ENCODE measurements at regions not wholly inside any gene's neighbourhood (a gene's known extent, or its start where the extent isn't known, plus 50 kb on each side); places are given as distances from the start of the nearest gene placed in this dataset.

GRCh38 chr5:67272453-67273130 is 76.0 kb upstream of the CD180 start:
- intact Hi-C loops (cut with DNase I, micrococcal nuclease): loop anchor here in 1 of 2 experiments (10.0 kb wide), 1 partner anchor 372 kb away; no protein-coding TSS in a partner anchor
- no peaks in the 10 kb centered on the region for H3K4me1 Mint-ChIP-seq (ENCODE audit: low read depth)
- Histone ChIP-seq H3K36me3 (ENCODE audit: insufficient read depth, low read length) (no peaks in the 10 kb centered on the region), H3K4me3 (ENCODE audit: low read length) (no peak overlapping the region), H3K4me1 (ENCODE audit: insufficient read depth, low read length) (no peaks in the 10 kb centered on the region), H3K9me3 (ENCODE audit: control insufficient read depth in 1 of 2, insufficient read depth in 1 of 2, low read length in 2 of 2) (peaks cover 0 to 4% of the 10 kb centered on the region in 2 experiments), H3K27ac (ENCODE audit: low read depth in 1 of 2, low read length in 2 of 2) (no peak overlapping the region), H3K27me3 (ENCODE audit: control insufficient read depth in 1 of 2, insufficient read depth in 2 of 2, low read length in 2 of 2) (no peaks in the 10 kb centered on the region)
- H3K9me3 Mint-ChIP-seq: peaks cover 8% of the 10 kb centered on the region
- DNase-seq (no peak), ATAC-seq (ENCODE audit: poor library complexity) (no peak)
- no peak overlapping the region for H3K4me3 Mint-ChIP-seq
- H3K36me3 Mint-ChIP-seq (ENCODE audit: low read depth): peaks cover 2% of the 10 kb centered on the region
- ChIA-PET CTCF (no interaction called here), POLR2A (no interaction called here)
- H3K27ac Mint-ChIP-seq: no peak overlapping the region
- no peak for TF ChIP-seq CTCF (IDR thresholded peaks at IDR 0.05)
- no peaks in the 10 kb centered on the region for H3K27me3 Mint-ChIP-seq

GRCh38 chr5:67268231-67269021 is 71.8 kb upstream of the CD180 start:
- Histone ChIP-seq H3K4me3 (ENCODE audit: low read length) (no peak overlapping the region), H3K9me3 (ENCODE audit: control insufficient read depth in 1 of 2, insufficient read depth in 1 of 2, low read length in 2 of 2) (no peaks in the 10 kb centered on the region), H3K36me3 (ENCODE audit: insufficient read depth, low read length) (no peaks in the 10 kb centered on the region), H3K27ac (ENCODE audit: low read depth in 1 of 2, low read length in 2 of 2) (no peak overlapping the region), H3K27me3 (ENCODE audit: control insufficient read depth in 1 of 2, insufficient read depth in 2 of 2, low read length in 2 of 2) (no peaks in the 10 kb centered on the region), H3K4me1 (ENCODE audit: insufficient read depth, low read length) (no peaks in the 10 kb centered on the region)
- POLR2A ChIA-PET: no interaction called here
- TF ChIP-seq CTCF (IDR thresholded peaks at IDR 0.05): no peak
- no peaks in the 10 kb centered on the region for H3K4me1 Mint-ChIP-seq (ENCODE audit: low read depth)
- no peaks in the 10 kb centered on the region for H3K36me3 Mint-ChIP-seq (ENCODE audit: low read depth)
- H3K4me3 Mint-ChIP-seq: no peak overlapping the region
- no peaks in the 10 kb centered on the region for H3K27me3 Mint-ChIP-seq
- CTCF ChIA-PET: no interaction called here
- intact Hi-C loops (cut with DNase I, micrococcal nuclease): no loop called here
- no peak overlapping the region for H3K27ac Mint-ChIP-seq
- DNase-seq (no peak), ATAC-seq (ENCODE audit: poor library complexity) (no peak)
- H3K9me3 Mint-ChIP-seq: peaks cover 2% of the 10 kb centered on the region

- ChIA-PET CTCF (no interaction called here), POLR2A (no interaction called here)
- Mint-ChIP-seq H3K27ac (no peak overlapping the region), H3K4me3 (no peak overlapping the region), H3K4me1 (ENCODE audit: low read depth) (no peaks in the 10 kb centered on the region), H3K9me3 (peaks cover 2% of the 10 kb centered on the region), H3K27me3 (no peaks in the 10 kb centered on the region), H3K36me3 (ENCODE audit: low read depth) (no peaks in the 10 kb centered on the region)
- DNase-seq (no peak), ATAC-seq (ENCODE audit: poor library complexity) (no peak)
- H3K4me3 ChIP-seq (ENCODE audit: low read length): no peak overlapping the region
- H3K27ac ChIP-seq (ENCODE audit: low read depth in 1 of 2, low read length in 2 of 2): no peak overlapping the region
- TF ChIP-seq CTCF (IDR thresholded peaks at IDR 0.05): no peak
- no peaks in the 10 kb centered on the region for H3K4me1 ChIP-seq (ENCODE audit: insufficient read depth, low read length)
- H3K9me3 ChIP-seq (ENCODE audit: control insufficient read depth in 1 of 2, insufficient read depth in 1 of 2, low read length in 2 of 2): no peaks in the 10 kb centered on the region
- intact Hi-C loops (cut with DNase I, micrococcal nuclease): no loop called here
- no peaks in the 10 kb centered on the region for H3K36me3 ChIP-seq (ENCODE audit: insufficient read depth, low read length)
- no peaks in the 10 kb centered on the region for H3K27me3 ChIP-seq (ENCODE audit: control insufficient read depth in 1 of 2, insufficient read depth in 2 of 2, low read length in 2 of 2)
Measured at GRCh38 chr5:67267512-67268216, 71.1 kb upstream of the CD180 start.

All from CD4-positive, alpha-beta T cell (primary cell).